ENCODE measurements at regions not wholly inside any gene's neighbourhood (a gene's known extent, or its start where the extent isn't known, plus 50 kb on each side); places are given as distances from the start of the nearest gene placed in this dataset.

GRCh38 chr12:115049614-115050013 is 365.6 kb upstream of the TBX3 start:
- H3K27ac ChIP-seq (ENCODE audit: low read depth, low read length): no peak overlapping the region
- ChIA-PET CTCF (no interaction called here), POLR2A (no interaction called here), RAD21 (ENCODE audit: low non-redundant PET in 1 of 2, low total read pairs in 2 of 2, uncharacterized antibody in 2 of 2, unreplicated experiment in 2 of 2) (no interaction called here)
- no peaks in the 10 kb centered on the region for H4K20me1 ChIP-seq (ENCODE audit: insufficient read depth)
- TF ChIP-seq CEBPB (IDR thresholded peaks at IDR 0.05; ENCODE audit: low read depth) (no peak), REST (IDR thresholded peaks at IDR 0.05; ENCODE audit: low read depth) (peak; percentile 51)
- intact Hi-C loops (cut with micrococcal nuclease): no loop called here
- no peaks in the 10 kb centered on the region for H3K9me3 ChIP-seq (ENCODE audit: control insufficient read depth in 1 of 2, insufficient read depth in 1 of 2, low read depth in 1 of 2, low read length in 2 of 2)
- H3K9me2 ChIP-seq (ENCODE audit: insufficient read depth): no peaks in the 10 kb centered on the region
- H3K4me3 ChIP-seq (replicated peaks in 1 of 2; ENCODE audit: low read depth in 1 of 2, low read length in 2 of 2): no peak overlapping the region
- ATAC-seq (no peak), DNase-seq (ENCODE audit: low read depth, low spot score) (no peak)
- peaks cover 22% of the 10 kb centered on the region for H3K27me3 ChIP-seq (ENCODE audit: insufficient read depth, low read length)
- no peak overlapping the region for H2AFZ ChIP-seq (ENCODE audit: low read depth, low read length, poor library complexity, severe bottlenecking)
- no peaks in the 10 kb centered on the region for H3K79me2 ChIP-seq (ENCODE audit: insufficient read depth, low read length)
- BruUV-seq (replicated peaks): no TSS peak
- H3K9ac ChIP-seq (ENCODE audit: low read length): no peak overlapping the region
- no peaks in the 10 kb centered on the region for H3K36me3 ChIP-seq (ENCODE audit: control insufficient read depth in 1 of 2, insufficient read depth in 2 of 2, low read length in 2 of 2)
- no peak overlapping the region for H3K4me2 ChIP-seq (ENCODE audit: low read length)
- H3K4me1 ChIP-seq (ENCODE audit: control insufficient read depth in 1 of 2, insufficient read depth in 2 of 2, low read length in 2 of 2): no peaks in the 10 kb centered on the region

GRCh38 chr12:115046805-115047204 is 362.8 kb upstream of the TBX3 start:
- Histone ChIP-seq H3K27me3 (ENCODE audit: insufficient read depth, low read length) (peaks cover 9% of the 10 kb centered on the region; the same call in 1 of the 2 replicates), H3K36me3 (ENCODE audit: control insufficient read depth in 1 of 2, insufficient read depth in 2 of 2, low read length in 2 of 2) (no peaks in the 10 kb centered on the region), H3K79me2 (ENCODE audit: insufficient read depth, low read length) (no peaks in the 10 kb centered on the region), H3K4me1 (ENCODE audit: control insufficient read depth in 1 of 2, insufficient read depth in 2 of 2, low read length in 2 of 2) (no peaks in the 10 kb centered on the region), H3K9me3 (ENCODE audit: control insufficient read depth in 1 of 2, insufficient read depth in 1 of 2, low read depth in 1 of 2, low read length in 2 of 2) (no peaks in the 10 kb centered on the region), H2AFZ (ENCODE audit: low read depth, low read length, poor library complexity, severe bottlenecking) (no peak overlapping the region), H3K9me2 (ENCODE audit: insufficient read depth) (no peaks in the 10 kb centered on the region), H3K4me3 (replicated peaks in 1 of 2; ENCODE audit: low read depth in 1 of 2, low read length in 2 of 2) (no peak overlapping the region), H3K27ac (ENCODE audit: low read depth, low read length) (no peak overlapping the region), H4K20me1 (ENCODE audit: insufficient read depth) (no peaks in the 10 kb centered on the region), H3K9ac (ENCODE audit: low read length) (no peak overlapping the region), H3K4me2 (ENCODE audit: low read length) (no peak overlapping the region)
- ChIA-PET CTCF (no interaction called here), RAD21 (ENCODE audit: low non-redundant PET in 1 of 2, low total read pairs in 2 of 2, uncharacterized antibody in 2 of 2, unreplicated experiment in 2 of 2) (no interaction called here), POLR2A (no interaction called here)
- BruUV-seq (replicated peaks): no TSS peak
- ATAC-seq: no peak
- intact Hi-C loops (cut with micrococcal nuclease): no loop called here
- DNase-seq (ENCODE audit: low read depth, low spot score): peak; percentile 1
- TF ChIP-seq POLR2A (IDR thresholded peaks at IDR 0.05; ENCODE audit: borderline replicate concordance, extremely low read depth, insufficient read depth, insufficient read length): no peak
- no peak for TF ChIP-seq CTCF (IDR thresholded peaks at IDR 0.05 in 2 of 3, conservative IDR thresholded peaks at IDR 0.05 in 1 of 3; ENCODE audit: borderline replicate concordance in 1 of 3, insufficient read depth in 1 of 3, low read depth in 2 of 3, low read length in 2 of 3)
- TF ChIP-seq SP1 (IDR thresholded peaks at IDR 0.05; ENCODE audit: low read depth): no peak
- no peak for TF ChIP-seq CBX3 (IDR thresholded peaks at IDR 0.05; ENCODE audit: low read depth)
- no peak for TF ChIP-seq ELF1 (IDR thresholded peaks at IDR 0.05; ENCODE audit: borderline replicate concordance, low read depth)
- TF ChIP-seq REST (IDR thresholded peaks at IDR 0.05; ENCODE audit: low read depth): no peak
- no peak for TF ChIP-seq ZBTB33 (IDR thresholded peaks at IDR 0.05; ENCODE audit: extremely low read depth, insufficient replicate concordance, low read length)

All from HCT116 (cell line).